Mammary epithelial cell (primary cell): ENCODE measurements at regions not wholly inside any gene's neighbourhood (a gene's known extent, or its start where the extent isn't known, plus 50 kb on each side); places are given as distances from the start of the nearest gene placed in this dataset.

Experiments used
- CTCF ChIP-seq, 2 donors: IDR thresholded peaks in 1 of 2; conservative IDR thresholded peaks in 1 of 2; 2 replicates each; pipeline ENCODE4 v1.5.1; 2011 to 2012; ENCODE audit warnings: inconsistent platforms in 2 of 2, low read length in 2 of 2, mild to moderate bottlenecking in 2 of 2, control low read depth in 1 of 2, low read depth in 1 of 2; ENCODE audit not compliant: insufficient read depth in 1 of 2; ENCODE audit errors: extremely low read depth in 1 of 2
- EZH2 ChIP-seq: IDR thresholded peaks from 2 replicates; pipeline ENCODE4 v1.6.1; 2012; ENCODE audit warnings: low read length, inconsistent platforms, borderline replicate concordance

- TF ChIP-seq EZH2 (no peak), CTCF (conservative IDR thresholded peaks at IDR 0.05 in 1 of 2, IDR thresholded peaks at IDR 0.05 in 1 of 2; ENCODE audit: extremely low read depth in 1 of 2, insufficient read depth in 1 of 2, low read depth in 1 of 2, low read length in 2 of 2) (no peak)
Measured at GRCh38 chr9:6144947-6145346, 70.7 kb upstream of the IL33 start.
